AG04450 (cell line): ENCODE measurements at regions not wholly inside any gene's neighbourhood (a gene's known extent, or its start where the extent isn't known, plus 50 kb on each side); places are given as distances from the start of the nearest gene placed in this dataset.

ENCODE experiments used
- CTCF ChIA-PET: fragments of 300-600, 350-600 bp; formaldehyde crosslinking; extraction: SDS; loops from one replicate; lab custom pipeline; 2022; ENCODE audit warnings: antibody characterized with exemption, inconsistent platforms; lab: Charles Lee
- POLR2A ChIA-PET: fragments of 350-600 bp; formaldehyde crosslinking; extraction: SDS; loops from one replicate; lab custom pipeline; 2021; ENCODE audit warnings: antibody characterized with exemption, inconsistent platforms; lab: Yijun Ruan, JAX
- DNase-seq: peaks from one replicate; pipeline ENCODE4 v3.0.0-alpha.2; 2011; ENCODE audit warnings: low read depth, low spot score
- H3K27ac ChIP-seq: one replicate; pipeline ENCODE4 v1.5.1; 2012; ENCODE audit warnings: low read depth, low read length, control low read depth
- H3K27me3 ChIP-seq: one replicate; pipeline ENCODE4 v1.6.0; 2012; ENCODE audit warnings: low read length; ENCODE audit not compliant: control insufficient read depth, insufficient read depth
- H3K4me3 ChIP-seq: 2 replicates; pipeline ENCODE4 v1.5.1; 2011; ENCODE audit warnings: mild to moderate bottlenecking, low read depth, low read length, control low read depth
- H3K9me3 ChIP-seq: 2 replicates; pipeline ENCODE4 v1.5.1; 2012; ENCODE audit warnings: low read length; ENCODE audit not compliant: control insufficient read depth, insufficient read depth
- TF ChIP-seq, protein P1 (sequence below): IDR thresholded peaks from 2 replicates; pipeline ENCODE4 v1.5.1; 2011; ENCODE audit warnings: low read depth, low read length, control low read depth, inconsistent platforms

GRCh38 chr16:8258523-8258922 lies 331.8 kb downstream of the TMEM114 start:
- H3K9me3 ChIP-seq = peaks cover 14% of the 10 kb centered on the region
- H3K27ac ChIP-seq = no peak overlapping the region
- H3K4me3 ChIP-seq = no peak overlapping the region
- TF ChIP-seq, protein P1, sequence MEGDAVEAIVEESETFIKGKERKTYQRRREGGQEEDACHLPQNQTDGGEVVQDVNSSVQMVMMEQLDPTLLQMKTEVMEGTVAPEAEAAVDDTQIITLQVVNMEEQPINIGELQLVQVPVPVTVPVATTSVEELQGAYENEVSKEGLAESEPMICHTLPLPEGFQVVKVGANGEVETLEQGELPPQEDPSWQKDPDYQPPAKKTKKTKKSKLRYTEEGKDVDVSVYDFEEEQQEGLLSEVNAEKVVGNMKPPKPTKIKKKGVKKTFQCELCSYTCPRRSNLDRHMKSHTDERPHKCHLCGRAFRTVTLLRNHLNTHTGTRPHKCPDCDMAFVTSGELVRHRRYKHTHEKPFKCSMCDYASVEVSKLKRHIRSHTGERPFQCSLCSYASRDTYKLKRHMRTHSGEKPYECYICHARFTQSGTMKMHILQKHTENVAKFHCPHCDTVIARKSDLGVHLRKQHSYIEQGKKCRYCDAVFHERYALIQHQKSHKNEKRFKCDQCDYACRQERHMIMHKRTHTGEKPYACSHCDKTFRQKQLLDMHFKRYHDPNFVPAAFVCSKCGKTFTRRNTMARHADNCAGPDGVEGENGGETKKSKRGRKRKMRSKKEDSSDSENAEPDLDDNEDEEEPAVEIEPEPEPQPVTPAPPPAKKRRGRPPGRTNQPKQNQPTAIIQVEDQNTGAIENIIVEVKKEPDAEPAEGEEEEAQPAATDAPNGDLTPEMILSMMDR = no peak
- POLR2A ChIA-PET = no interaction called here
- no peaks in the 10 kb centered on the region for H3K27me3 ChIP-seq
- DNase-seq = no peak
- CTCF ChIA-PET = no interaction called here

DNA sequence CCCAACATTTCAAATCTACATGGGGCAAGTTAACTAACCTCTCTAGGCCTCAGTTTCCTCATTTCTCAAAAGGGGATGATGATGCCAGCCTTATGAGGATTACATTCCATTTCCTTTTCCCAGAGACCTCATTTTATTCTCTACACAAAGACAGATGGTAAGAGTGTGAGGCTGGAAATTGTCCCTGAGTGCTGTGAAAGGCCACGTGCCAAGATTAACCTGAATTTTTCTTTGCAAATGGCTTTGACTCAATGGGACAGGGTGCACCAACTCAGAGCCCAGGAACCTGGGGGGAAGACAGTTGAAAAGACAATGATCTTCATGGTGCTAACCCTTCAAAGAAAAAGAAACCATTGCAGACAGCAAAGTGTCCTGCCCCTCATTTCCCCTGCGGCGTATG lies 332.8 kb downstream of the TMEM114 start:
- no peak for DNase-seq
- ChIA-PET CTCF (no interaction called here), POLR2A (no interaction called here)
- no peaks in the 10 kb centered on the region for H3K27me3 ChIP-seq
- no peak overlapping the region for H3K4me3 ChIP-seq
- TF ChIP-seq, protein P1 = no peak
- H3K27ac ChIP-seq = no peak overlapping the region
- H3K9me3 ChIP-seq = peaks cover 14% of the 10 kb centered on the region

GRCh38 chr16:8254405-8254804 lies 335.9 kb downstream of the TMEM114 start:
- ChIA-PET POLR2A (no interaction called here), CTCF (no interaction called here)
- Histone ChIP-seq H3K9me3 (peaks cover 7% of the 10 kb centered on the region), H3K27ac (no peak overlapping the region), H3K4me3 (no peak overlapping the region), H3K27me3 (no peaks in the 10 kb centered on the region)
- TF ChIP-seq, protein P1 = no peak
- no peak for DNase-seq

DNA sequence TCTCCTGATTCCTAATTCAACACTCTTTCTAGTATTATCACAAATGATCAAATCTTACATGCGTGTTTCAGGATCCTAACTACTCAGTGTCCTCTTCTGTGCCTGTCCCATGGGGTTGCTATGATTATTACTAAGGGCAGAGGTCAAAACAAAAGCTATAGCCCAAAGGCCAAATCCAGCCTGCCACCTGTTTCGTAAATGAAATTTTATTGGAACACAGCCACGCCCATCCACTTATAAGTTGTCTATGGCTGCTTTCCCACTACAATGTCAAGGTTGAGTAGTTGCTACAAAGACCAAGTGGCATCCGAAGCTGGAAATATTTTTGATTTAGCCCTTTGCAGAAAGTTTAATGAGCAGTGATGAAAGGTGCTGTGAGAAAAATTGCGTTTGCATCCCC lies 336.6 kb downstream of the TMEM114 start:
- TF ChIP-seq, protein P1 = no peak
- Histone ChIP-seq H3K9me3 (peaks cover 7% of the 10 kb centered on the region), H3K27ac (no peak overlapping the region), H3K27me3 (no peaks in the 10 kb centered on the region), H3K4me3 (no peak overlapping the region)
- ChIA-PET CTCF (no interaction called here), POLR2A (no interaction called here)
- no peak for DNase-seq

DNA sequence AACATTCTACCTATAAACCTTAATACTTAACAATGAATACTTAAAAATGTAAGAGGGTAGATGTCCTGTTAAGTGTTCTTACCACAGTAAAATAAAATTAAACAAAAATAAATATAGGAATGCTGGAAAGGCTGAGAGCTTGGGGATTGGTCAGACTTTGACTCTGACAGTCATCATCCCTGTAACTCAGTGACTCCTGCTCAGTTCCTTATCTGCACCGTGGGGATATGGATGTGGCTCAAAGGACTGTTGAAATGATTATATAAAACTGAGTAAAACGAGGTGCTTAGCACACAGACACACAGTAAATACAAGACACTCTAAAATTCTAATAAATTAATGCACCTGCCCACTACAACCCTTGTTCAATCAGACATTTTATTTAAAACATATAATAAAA lies 338.6 kb downstream of the TMEM114 start:
- peaks cover 12% of the 10 kb centered on the region for H3K9me3 ChIP-seq
- CTCF ChIA-PET = no interaction called here
- TF ChIP-seq, protein P1 = no peak
- H3K27ac ChIP-seq = no peak overlapping the region
- no peak for DNase-seq
- H3K27me3 ChIP-seq = no peaks in the 10 kb centered on the region
- POLR2A ChIA-PET = no interaction called here
- no peak overlapping the region for H3K4me3 ChIP-seq
